NOMO-1 treated with DMSO at 0.1 percent for 48 hours (cell line): ENCODE measurements at regions not wholly inside any gene's neighbourhood (a gene's known extent, or its start where the extent isn't known, plus 50 kb on each side); places are given as distances from the start of the nearest gene placed in this dataset.
A peak's percentile ranks its signal among the peaks of the same experiment; 100 is the strongest.
"Not testable (repeated sequence)": the region's sequence is repeated elsewhere in the genome, so short reads cannot be mapped to it uniquely, and the experiment has no call there.

Experiments used
- DNase-seq: peaks from one replicate; lab custom pipeline; 2025; ENCODE audit not compliant: unreplicated experiment; lab: John Stamatoyannopoulos, UW

DNA sequence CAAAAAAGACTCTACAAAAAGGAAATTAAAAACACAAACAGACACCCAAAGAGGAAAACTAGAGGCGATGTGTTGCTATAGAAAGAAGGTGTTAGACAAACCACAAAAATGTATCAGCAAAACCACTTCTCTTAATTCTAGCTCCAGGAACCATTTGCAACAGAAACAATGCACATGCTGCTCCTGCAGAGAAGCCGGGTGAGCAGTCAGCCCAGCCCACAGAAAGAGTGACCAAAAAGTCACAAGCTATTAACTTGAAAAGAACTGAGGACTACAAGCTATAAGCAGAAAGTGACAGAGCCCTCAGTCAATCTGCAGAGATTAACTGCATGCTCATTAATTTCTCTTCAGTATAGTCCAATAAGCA lies 96.2 kb upstream of the KLHL13 start:
- DNase-seq = peak; percentile 80

DNA sequence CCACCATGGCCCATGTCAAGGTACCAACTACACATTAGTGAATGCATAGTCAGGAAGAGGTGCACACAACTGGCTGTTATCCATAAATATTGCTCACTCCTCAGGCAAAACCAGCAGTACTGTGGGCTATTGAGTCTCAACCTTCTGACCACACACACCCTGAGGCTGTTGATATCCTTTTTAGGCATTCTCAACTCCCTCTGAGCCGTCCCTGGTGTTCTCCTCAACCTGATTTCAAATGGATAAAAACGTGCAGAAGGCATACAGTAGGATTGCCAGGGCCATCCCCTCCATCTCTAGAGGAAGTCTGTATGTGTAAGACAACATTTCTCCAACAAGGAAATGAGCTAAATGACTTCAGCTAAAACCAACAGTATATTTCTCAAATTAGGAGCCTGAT lies 98.7 kb upstream of the KLHL13 start:
- no peak for DNase-seq

DNA sequence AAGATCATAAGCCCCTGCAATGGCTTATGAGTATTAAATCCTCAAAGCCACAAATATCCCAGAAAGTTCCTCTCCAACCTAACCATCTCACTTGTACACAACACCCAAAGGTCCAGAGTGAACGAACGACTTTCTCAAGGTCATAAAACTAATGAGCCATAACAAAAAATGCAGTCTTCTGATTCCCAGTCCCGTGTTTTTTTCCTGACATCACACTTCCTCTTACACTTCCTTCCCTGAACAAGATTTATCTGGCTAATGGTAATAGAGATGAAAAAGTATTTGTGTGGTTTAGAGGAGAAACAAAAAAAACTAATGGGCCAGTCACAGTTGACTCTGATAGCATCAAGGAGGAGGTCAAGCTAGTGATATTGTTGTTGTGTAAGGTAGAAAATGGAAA lies 99.5 kb upstream of the KLHL13 start:
- no peak for DNase-seq

DNA sequence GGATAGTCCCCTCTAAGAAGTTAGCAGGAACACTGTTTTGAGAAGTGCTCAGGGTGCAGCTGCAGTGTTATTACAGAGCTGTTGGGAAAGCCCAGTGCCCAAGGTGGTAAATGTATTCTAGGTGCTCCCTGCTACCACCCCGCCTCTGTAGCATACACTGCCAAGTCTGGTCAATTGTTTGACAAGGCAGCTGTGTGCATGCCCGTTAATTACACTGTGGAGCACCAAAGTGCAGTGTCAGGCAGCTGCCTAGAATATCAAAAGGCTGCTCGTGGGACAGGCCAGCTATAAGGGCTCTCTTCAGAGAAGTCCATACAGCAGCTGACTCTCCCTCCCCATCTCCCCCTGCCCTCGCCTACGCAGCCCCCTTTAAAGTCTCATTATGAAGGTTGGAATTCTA lies 99.9 kb upstream of the KLHL13 start:
- no peak for DNase-seq

DNA sequence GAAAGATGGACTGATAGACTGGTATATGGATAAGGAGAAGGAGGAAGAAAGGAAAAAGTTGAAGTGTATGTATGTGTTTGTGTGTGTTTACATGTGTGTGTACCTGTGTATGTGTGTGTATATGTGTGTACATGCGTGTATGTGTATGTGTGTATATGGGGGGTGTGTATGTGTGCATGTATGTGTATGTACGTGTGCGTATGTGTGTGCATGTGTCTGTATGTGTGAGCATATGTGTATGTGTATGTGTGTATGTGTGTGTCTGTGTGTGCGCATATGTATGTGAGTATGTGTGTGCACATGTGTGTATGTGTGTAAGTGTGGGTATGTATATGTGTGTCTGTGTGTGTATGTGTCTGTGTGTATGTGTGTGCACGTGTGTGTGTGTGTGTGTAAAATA lies 101.5 kb upstream of the KLHL13 start:
- no peak for DNase-seq

DNA sequence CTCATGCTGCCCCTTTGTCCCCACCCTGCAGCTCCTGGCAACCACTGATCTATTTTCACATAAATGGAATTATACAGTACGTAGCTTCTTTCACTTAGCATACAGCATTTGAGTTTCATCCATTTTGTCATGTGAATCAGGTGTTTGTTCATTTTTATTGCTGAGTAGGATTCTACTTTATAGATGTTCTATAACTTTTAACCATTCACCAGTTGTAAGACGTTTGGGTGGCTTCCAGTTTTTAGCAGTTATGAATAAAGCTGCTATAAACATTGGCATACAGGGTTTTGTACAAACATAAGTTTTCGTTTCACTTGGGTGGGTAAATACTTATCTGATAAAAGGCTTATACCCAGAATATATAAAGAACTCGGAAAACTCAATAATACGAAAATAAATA lies 102.3 kb upstream of the KLHL13 start:
- DNase-seq = no peak

DNA sequence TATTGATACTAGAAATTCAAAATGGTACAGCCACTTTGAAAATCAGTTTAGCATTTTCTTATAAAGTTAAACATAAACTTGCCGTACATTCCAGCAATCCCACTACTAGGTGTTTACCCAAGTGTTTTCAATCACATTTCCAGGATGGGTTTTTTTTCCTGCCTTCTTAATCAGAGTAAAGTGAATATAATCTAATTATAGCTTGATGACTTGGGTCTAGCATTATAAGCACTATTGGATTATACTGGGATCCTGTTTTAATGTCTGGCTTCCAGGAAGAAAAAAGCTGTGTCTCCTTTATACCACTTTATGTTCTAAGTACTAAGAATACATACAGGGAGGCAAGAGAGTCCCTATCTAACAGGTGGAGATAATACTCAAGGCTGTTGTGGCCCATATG lies 103.3 kb upstream of the KLHL13 start:
- DNase-seq = no peak

DNA sequence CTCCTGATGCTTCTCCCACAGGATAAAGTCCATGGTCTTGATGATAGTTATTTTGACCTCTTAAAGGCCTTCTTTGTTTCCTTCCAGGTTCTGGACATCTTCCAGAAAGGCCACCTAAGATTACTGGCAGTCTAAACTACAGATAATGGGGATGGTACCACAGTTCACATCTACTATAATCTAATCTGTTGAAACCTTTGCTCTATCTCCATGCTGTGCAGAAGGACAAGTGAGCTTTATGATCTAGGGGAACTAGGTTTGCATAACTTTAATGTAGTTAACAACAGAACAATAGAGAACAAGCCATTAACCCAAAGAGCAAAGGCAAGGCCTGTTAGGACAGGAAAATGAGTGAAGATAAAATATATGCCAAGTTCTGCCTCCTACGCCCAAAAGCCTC lies 103.9 kb upstream of the KLHL13 start:
- no peak for DNase-seq

DNA sequence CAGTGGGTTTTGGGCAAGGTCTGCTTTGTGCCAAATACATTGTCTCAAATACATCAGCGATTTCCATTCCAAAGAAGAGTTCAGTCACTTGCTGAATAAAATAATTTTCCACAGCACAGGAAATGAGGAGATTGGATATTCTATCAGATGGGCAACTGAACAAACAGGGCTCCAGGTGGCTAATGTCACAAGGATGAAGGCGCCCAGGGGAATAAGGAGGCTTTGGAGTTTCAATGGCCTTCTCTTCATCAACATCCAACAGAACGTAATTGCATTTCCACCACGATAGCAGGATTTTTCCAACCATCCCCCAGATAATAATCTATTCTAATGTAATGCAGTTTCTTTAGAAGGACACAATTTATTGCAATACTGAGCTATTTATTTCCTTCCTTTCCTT lies 104.7 kb upstream of the KLHL13 start:
- no peak for DNase-seq

DNA sequence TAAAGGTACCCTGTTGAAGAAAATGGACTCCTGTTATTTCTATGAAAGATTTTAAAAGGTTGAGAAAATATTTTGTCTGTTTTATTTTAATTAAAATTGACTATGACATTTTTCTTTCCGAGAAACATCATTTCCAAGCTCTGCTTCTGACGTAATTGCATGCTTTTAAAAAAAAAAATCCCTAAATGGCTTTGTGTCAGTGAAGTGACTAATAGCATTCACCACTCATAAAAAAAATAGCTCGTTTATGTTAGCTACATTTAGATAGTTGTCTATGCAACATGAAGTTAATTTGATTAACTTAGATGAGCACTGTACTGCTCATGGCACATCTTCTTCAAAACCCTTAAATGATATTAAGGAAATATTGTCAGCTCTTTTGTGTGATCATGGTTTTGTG lies 105.1 kb upstream of the KLHL13 start:
- DNase-seq = no peak

DNA sequence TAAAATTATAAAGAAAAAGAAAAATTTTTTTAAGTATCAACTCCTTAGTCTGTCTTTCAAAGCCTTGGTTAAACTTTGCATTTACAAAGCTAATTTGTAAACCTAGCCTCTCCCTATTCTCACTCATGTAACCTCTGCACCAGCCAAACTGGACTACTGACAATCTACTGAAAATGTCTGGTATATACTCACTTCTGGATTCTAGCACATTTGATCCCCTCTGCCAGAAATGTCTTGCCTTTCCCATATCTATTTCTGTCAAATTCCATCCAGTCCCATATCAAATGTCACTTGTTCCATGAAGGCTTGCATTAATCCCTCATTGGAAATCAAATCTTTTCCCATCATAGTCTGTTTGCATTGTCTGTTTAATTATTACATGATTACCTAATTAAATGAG lies 105.8 kb upstream of the KLHL13 start:
- DNase-seq = no peak

DNA sequence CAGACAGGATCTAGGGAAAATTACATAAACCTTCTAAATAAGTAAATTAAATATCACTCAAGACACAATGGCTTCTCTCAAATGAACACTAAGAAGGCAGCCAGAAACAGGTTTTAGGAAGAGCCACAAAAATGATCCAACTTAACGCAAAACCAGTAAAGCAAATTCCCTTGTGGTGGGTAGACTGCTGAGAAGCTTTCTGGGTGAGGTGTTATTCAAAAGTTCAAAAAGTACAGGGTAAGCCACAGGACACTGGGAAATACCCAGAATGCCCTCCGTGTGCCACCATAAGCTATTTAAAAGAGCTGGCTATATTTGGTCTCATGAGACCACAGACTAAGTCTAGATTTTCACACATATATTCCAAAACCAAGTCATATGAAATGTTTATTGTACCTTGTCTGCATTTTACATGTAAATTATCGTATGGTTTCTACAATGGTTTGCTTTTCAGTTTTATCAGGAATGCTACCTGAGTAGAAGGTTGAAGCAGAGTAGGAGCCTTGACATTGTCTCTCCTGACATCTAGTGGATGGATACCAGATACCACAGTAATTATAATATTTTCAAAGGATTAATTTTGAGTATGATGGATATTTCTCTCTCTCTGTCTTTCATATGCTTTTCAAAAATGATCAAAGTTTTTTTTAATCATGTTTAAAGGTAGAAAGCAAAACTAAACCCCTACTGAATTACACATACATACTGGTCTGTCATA lies 109.3 kb upstream of the KLHL13 start:
- peak; percentile 32 for DNase-seq

DNA sequence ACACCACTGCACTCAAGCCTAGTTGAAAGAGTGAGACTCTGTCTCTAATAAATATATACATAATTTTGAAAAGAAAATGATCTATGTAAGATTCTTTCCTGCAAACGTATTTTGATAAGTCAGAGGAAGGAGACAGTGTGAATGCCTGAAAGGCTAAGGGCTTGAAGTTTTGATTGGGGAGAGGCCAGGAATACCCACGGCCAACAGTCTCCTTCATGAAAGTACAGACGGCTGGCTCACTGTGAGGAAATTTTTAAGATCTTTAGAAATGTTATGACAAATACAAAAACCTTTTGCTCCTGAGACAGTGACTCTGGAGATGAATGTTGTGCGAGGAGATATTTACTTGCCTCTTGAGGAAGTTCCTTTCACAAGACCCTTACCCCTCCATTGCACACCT lies 111.4 kb upstream of the KLHL13 start:
- no peak for DNase-seq

DNA sequence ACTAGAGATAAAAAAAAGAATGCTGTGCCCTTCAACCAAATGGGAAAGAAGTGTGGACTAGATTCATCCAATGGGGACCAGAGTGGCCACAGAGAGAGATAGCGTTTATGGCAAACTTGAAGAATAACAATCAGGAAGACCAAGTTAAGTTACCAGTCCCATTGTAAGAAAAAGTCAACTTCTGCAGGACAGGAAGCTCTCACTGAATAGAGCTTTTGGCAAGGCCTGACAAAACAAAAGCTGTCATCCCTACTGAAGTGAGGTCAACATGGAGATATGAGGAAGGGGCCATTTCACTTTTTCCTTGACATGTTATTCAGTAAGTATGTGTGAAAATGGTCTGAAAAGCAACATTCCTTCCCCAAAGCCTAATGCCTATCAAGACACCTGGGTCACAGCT lies 111.8 kb upstream of the KLHL13 start:
- DNase-seq = no peak

DNA sequence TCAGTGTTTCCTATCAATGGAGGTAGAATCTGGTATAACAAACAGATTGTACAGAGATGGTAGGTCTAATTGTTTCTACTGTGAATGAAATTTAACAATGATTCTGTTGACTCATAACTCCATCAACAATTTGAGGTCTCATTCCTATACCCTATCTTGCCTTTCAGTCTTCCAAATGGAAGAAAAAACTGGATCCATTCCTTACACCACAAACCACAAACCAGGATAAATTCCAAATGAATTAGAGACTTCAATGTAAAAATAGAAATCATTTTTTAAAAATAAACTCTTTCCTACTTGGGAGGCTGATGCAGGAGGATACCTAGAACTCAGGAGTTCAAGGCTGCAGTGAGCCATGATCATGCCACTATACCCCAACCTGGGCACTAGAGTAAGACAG lies 114.4 kb upstream of the WDR44 start:
- no peak for DNase-seq

DNA sequence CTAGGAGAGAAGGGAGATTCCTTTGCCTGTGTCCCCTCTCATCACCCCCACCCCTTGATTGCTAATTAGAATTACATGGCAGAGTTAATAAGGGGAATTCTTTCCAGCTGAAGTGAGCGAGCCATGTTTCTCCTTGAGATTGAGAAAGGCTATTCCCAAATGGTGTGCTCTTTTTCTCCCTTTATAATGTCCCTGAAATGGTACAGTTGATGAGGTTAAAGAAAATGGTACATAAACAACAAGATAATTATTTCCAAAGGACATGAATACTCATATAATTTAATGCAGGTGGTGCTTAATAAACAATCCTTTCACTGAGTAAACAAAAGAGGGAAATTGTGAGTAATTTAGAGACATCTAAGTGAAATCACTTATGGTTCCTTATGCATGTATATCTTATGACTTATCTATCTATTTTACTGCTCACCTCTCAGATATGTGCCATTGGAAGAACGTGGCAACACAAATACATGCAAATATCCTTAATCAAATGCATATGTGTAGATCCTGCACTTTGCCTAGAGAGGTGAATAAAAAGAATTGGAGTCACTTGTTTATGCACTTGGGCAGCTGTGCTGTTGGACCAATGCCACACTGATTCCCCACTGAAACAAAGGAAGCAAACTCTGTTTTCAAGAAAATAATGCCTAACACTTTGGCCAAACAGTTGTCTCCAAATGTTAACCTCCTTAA lies 106.6 kb upstream of the WDR44 start:
- no peak for DNase-seq

DNA sequence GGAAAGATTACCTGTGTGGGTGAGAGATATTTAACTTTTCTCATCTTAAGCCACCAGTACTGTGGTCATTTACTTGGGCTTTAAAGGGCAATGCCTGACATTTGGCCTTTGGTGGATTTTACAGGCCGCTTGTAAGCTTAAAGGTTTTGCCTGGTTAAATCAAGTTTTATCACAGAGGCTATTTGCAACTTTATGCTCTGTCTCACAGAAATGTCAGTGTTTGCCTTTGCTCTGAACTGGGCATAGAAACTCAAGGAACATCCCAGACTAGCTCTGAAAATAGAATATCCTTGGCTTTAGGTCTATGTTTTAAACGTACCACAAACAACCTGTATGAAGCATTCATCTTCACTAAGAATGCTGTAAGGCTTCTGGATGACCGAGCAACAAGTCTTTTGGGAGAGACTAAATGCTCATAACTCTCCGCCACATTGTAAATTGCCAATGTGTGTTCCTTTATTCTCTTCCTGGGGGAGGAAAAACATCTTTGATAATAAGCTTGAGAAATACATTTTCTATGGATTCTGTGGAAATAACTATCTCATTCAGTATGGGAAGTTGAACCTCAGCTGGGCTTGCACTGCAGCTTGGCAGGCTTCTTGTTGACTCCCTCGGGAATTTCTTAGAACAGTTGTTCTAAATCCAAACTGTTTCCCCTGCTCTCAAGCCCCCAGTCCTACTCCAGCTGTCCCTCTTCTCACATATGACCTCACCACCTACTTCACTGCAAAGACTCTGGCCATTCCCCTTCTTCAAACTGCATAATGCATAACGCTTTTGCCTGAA lies 105.8 kb upstream of the WDR44 start:
- no peak for DNase-seq

DNA sequence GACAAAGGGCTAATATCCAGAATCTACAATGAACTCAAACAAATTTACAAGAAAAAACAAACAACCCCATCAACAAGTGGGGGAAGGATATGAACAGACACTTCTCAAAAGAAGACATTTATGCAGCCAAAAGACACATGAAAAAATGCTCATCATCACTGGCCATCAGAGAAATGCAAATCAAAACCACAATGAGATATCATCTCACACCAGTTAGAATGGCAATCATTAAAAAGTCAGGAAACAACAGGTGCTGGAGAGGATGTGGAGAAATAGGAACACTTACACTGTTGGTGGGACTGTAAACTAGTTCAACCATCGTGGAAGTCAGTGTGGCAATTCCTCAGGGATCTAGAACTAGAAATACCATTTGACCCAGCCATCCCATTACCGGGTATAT lies 98.9 kb upstream of the WDR44 start:
- DNase-seq = not testable (repeated sequence)

DNA sequence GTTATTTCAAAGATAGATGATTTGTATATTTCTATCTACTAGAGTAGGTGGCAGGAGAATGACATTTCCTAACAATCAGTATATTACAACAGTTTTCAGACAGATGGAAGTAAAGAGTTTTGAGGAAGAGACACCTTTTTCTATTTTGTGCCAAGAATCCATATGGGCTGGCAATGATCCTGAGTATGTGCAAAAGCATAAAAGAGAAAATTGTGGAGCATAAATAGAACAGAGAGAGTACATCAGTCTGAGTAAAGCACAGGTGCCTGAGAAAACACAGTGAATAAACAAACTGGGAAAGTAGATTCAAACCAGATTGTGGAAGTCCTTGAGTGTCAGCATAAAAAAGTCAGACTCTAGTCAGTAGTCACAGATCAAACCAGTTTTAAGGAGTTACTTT lies 96.8 kb upstream of the WDR44 start:
- no peak for DNase-seq

DNA sequence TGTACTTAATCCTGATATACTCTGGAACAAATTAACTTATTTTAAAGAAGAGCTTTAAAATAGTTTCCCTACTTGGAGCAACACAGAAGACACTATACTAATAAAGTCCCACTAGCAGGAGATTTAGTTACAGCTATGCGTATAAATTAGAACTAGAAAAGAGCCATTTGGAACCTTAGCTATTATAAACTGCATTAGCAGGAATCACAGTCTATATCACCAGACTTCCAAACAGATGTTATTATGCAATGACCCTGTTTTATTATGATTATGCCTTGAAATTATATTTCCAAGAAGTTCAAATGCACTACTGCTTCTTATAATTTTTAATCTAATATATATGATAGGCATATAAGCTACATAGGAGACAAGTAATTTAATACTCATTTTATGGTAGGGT lies 95.5 kb upstream of the WDR44 start:
- no peak for DNase-seq

DNA sequence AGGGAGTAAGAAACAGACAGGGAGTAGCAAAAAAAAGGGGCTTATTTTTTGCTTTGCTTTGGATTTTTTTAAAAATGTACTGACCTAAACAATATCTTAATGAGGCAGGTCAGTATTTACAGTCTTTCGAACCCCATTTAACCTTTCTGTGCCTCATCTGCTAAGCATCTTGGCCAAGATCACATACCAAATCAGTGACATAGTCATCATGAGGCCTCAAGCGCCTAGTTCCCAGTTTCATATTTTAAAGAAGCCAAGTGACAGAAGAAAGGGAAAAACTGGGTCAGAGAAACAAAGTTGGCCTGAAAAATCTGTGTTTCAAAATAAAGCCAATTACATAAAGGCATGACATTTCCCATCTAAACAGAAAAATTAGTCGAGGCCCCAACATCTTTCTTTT lies 94.6 kb upstream of the WDR44 start:
- no peak for DNase-seq

DNA sequence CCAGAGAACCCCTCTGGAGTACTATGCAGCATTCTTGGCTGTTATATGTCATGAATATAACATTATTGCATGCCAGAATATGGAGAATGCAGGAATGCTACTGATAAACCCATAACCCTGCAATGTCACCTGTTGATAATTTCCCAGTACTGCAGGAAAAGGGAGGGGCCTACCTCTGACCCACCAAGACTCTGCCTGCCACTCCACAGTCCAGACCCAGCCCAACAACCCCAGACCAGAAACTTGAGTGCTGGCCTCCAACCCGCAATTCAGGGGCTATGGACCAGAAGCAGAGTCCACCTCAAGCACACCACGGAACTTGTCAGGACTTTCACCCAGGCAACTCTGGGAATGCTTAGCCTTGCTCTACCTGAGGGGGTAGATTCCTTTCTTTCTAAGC lies 92.9 kb upstream of the WDR44 start:
- no peak for DNase-seq
